ENCODE measurements at regions not wholly inside any gene's neighbourhood (a gene's known extent, or its start where the extent isn't known, plus 50 kb on each side); places are given as distances from the start of the nearest gene placed in this dataset.
"Not testable (repeated sequence)": the region's sequence is repeated elsewhere in the genome, so short reads cannot be mapped to it uniquely, and the experiment has no call there.

- TF ChIP-seq POLR2B (IDR thresholded peaks at IDR 0.05; ENCODE audit: low read depth, partially characterized antibody) (no peak), SMARCB1 (IDR thresholded peaks at IDR 0.05; ENCODE audit: insufficient read length, low read depth) (no peak)
Measured at GRCh38 chrX:980587-981235, 231.7 kb downstream of the CRLF2 start (continued).

GRCh38 chrX:979127-979526 lies 233.3 kb downstream of the CRLF2 start:
- H3K36me3 ChIP-seq (ENCODE audit: control insufficient read depth, insufficient read depth, low read length); BruUV-seq (replicated peaks); H3K9me3 ChIP-seq (replicated peaks; ENCODE audit: control insufficient read depth, insufficient read depth, low read depth, low read length); in situ Hi-C loops (cut with MboI); FAIRE-seq; H2AFZ ChIP-seq (ENCODE audit: low read depth, low read length); intact Hi-C loops (cut with micrococcal nuclease); H4K20me1 ChIP-seq (replicated peaks; ENCODE audit: control insufficient read depth, insufficient read depth, low read length); ATAC-seq; H3K9me1 ChIP-seq (ENCODE audit: control insufficient read depth, insufficient read depth, low read length); H3K4me3 ChIP-seq; POLR2A ChIA-PET; DNase-seq (ENCODE audit: extremely low read depth in 1 of 4, low spot score in 3 of 4); H3K9ac ChIP-seq (ENCODE audit: insufficient read depth in 1 of 2, low read depth in 2 of 2, low read length in 2 of 2); H3K27ac ChIP-seq (ENCODE audit: extremely low read depth, low read depth, low read length); H3K4me1 ChIP-seq (replicated peaks in 1 of 2; ENCODE audit: control insufficient read depth in 2 of 2, insufficient read depth in 2 of 2, low read length in 2 of 2); H3K79me2 ChIP-seq (ENCODE audit: control insufficient read depth, insufficient read depth, low read length); H3K4me2 ChIP-seq (ENCODE audit: insufficient read depth, low read length); CTCF ChIA-PET (ENCODE audit: low intra/inter-chr PET ratio): not testable (repeated sequence)
- 28% methylated on average over 17 of the region's 18 CpGs for WGBS (ENCODE audit: insufficient coverage, low coverage, missing lambda C conversion rate)
- H3K27me3 ChIP-seq (ENCODE audit: control insufficient read depth in 2 of 2, insufficient read depth in 2 of 2, low read length in 2 of 2) = peaks cover 1 to 16% of the 10 kb centered on the region in 2 experiments; a peak in 2 of 5 replicates

DNA sequence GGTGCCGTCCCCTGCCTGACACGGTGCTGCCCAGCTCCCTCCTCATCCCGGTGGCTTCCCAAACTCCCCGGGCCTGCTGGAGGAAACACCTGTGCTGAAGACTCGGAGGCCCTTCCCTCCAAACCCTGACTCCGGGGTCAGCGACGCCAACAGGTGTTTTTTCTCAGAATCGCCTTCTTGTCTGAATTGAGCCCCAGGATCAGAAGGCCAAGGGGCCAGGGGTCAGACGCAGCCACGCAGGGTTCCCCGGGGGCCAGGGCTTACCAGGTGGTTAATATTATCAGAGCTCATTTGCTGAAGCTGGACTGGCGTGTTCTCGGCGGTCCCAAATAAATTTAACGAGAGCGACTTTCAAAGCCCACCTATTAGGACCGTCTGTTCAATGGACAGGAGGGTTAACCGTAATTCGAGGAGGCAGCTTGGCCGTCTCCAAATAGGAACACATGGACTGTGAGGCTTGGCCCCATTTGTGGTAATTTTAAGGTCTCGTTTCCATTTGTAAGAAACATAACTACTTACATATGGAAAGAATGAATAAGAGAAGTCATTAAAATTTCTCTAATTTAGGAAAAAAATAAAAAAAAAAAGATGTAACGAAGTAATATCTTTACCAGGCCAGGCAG lies 239.3 kb downstream of the CRLF2 start:
- 2% methylated on average over 18 of the region's 23 CpGs for WGBS (ENCODE audit: insufficient coverage, low coverage, missing lambda C conversion rate)
- CTCF ChIA-PET (ENCODE audit: low intra/inter-chr PET ratio) = no interaction called here
- Histone ChIP-seq H3K9me1 (ENCODE audit: control insufficient read depth, insufficient read depth, low read length) (no peaks in the 10 kb centered on the region), H3K79me2 (ENCODE audit: control insufficient read depth, insufficient read depth, low read length) (no peaks in the 10 kb centered on the region), H3K27me3 (ENCODE audit: control insufficient read depth in 2 of 2, insufficient read depth in 2 of 2, low read length in 2 of 2) (no peaks in the 10 kb centered on the region), H3K27ac (ENCODE audit: extremely low read depth, low read depth, low read length) (no peak overlapping the region), H3K36me3 (ENCODE audit: control insufficient read depth, insufficient read depth, low read length) (no peaks in the 10 kb centered on the region), H3K4me3 (no peak overlapping the region), H3K9ac (ENCODE audit: insufficient read depth in 1 of 2, low read depth in 2 of 2, low read length in 2 of 2) (no peak overlapping the region), H3K9me3 (replicated peaks; ENCODE audit: control insufficient read depth, insufficient read depth, low read depth, low read length) (no peaks in the 10 kb centered on the region), H4K20me1 (replicated peaks; ENCODE audit: control insufficient read depth, insufficient read depth, low read length) (no peaks in the 10 kb centered on the region), H3K4me1 (replicated peaks in 1 of 2; ENCODE audit: control insufficient read depth in 2 of 2, insufficient read depth in 2 of 2, low read length in 2 of 2) (no peaks in the 10 kb centered on the region), H3K4me2 (ENCODE audit: insufficient read depth, low read length) (no peak overlapping the region), H2AFZ (ENCODE audit: low read depth, low read length) (no peak overlapping the region)
- in situ Hi-C loops (cut with MboI) (no loop called here), intact Hi-C loops (cut with micrococcal nuclease) (no loop called here)
- no peak for TF ChIP-seq ZNF274 (IDR thresholded peaks at IDR 0.05; ENCODE audit: borderline replicate concordance, low read depth, low read length)
- TF ChIP-seq, protein P1, sequence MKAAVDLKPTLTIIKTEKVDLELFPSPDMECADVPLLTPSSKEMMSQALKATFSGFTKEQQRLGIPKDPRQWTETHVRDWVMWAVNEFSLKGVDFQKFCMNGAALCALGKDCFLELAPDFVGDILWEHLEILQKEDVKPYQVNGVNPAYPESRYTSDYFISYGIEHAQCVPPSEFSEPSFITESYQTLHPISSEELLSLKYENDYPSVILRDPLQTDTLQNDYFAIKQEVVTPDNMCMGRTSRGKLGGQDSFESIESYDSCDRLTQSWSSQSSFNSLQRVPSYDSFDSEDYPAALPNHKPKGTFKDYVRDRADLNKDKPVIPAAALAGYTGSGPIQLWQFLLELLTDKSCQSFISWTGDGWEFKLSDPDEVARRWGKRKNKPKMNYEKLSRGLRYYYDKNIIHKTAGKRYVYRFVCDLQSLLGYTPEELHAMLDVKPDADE (conservative IDR thresholded peaks at IDR 0.05; ENCODE audit: control insufficient read depth, low read depth, low read length) = no peak
- TF ChIP-seq RB1 (IDR thresholded peaks at IDR 0.05; ENCODE audit: low read depth) = no peak
- no peak for TF ChIP-seq MECOM (CRISPR knock-in tag; IDR thresholded peaks at IDR 0.05)
- no peak for TF ChIP-seq SRSF7 (optimal IDR thresholded peaks at IDR 0.05; ENCODE audit: low read depth, low read length)
- TF ChIP-seq CTCFL (IDR thresholded peaks at IDR 0.05; ENCODE audit: borderline replicate concordance, insufficient read depth, low read depth, low read length, poor library complexity, severe bottlenecking) = no peak
- BruUV-seq (replicated peaks) = no TSS peak
- POLR2A ChIA-PET = no interaction called here
- no peak for ATAC-seq
- no peak for DNase-seq (ENCODE audit: extremely low read depth in 1 of 4, low spot score in 3 of 4)
- FAIRE-seq = no peak
